Endometrium (tissue), 2 donors: ENCODE measurements at regions not wholly inside any gene's neighbourhood (a gene's known extent, or its start where the extent isn't known, plus 50 kb on each side); places are given as distances from the start of the nearest gene placed in this dataset.

Source experiments
- FAIRE-seq: peaks from 2 replicates; lab custom pipeline; 2012; peaks lifted over from hg19 to GRCh38; lab: Jason Lieb, UNC
- donor health status: control.
- donor health status: control.

- no peak for FAIRE-seq
Measured at GRCh38 chr13:111556496-111556895, 236.1 kb downstream of the TEX29 start.

- no peak for FAIRE-seq
Measured at GRCh38 chr13:111557921-111558699, 237.7 kb downstream of the TEX29 start.

DNA sequence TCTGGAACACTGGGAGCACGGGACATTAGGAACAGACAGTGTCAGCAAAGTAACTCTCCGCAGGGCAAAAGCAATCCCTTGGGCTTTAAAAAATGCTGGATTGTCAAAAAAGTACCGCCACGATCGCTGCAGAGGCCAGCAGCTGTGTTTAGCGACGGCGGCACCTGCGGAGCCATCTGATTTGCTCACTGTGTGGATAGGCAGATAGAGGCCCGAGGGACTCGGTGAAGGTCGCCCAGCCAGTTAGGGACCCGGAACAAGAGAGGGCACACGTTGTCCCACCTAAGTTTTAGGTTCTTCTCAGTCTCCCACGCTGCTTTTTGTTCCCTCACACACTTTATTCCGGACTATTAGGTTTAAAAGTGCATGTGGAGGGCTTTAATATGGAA lies 238.3 kb downstream of the TEX29 start:
- FAIRE-seq, result no peak

GRCh38 chr13:111559612-111560403 lies 239.4 kb downstream of the TEX29 start:
- no peak for FAIRE-seq

DNA sequence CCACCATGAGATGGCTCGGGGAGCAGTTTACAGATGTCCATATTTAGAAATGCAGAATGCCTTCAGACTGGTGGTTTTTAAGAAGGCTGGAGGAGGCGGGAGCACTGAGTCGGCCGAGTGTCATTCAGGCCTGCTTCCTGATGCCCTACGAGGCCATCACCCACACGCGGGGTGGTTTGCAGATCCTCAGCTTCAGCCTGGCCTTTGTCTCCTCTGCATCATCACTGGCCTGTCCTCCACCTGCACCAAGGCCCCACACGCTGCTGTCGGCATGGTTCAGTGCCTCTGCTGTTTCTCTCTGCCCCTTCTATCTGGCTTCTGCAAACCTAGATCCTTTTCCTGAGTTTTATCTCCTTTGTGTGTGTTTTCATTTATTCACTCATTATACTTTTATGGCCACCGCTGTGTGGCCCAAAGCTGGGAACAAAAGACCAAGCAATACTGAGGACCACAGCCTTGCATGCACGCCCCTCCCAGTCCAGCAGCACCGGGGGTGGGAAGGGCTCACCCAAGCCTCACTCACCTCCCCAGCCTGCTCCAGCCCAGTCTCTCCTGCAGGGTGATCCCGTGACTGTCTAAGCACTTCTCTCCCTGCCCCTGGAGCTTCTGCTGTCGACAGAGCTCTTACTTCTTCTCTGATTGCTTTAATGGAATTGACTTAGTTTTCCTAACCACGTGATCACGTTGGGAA lies 240.8 kb downstream of the TEX29 start:
- no peak for FAIRE-seq

GRCh38 chr13:111562716-111563115 lies 242.3 kb downstream of the TEX29 start:
- no peak for FAIRE-seq

DNA sequence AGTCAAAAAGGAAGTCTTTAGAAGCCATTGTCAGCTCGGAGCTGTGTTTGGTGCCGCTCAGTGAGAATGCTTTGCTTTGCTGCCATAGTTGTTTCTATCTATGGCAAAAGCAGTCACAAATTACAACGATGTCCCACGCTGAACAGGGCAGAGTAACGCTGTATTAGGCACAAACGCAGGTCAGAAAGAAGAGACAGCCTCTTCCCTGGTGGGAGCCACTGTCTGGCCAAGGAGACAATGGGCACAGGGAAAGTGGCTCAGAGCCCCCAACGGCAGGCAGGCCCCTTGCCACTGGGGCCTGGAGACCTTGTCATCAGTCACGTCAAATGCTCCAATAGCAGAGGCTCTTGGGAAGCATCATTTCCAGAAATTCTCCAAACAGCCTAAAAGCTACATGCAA lies 244.2 kb downstream of the TEX29 start:
- FAIRE-seq, result no peak

DNA sequence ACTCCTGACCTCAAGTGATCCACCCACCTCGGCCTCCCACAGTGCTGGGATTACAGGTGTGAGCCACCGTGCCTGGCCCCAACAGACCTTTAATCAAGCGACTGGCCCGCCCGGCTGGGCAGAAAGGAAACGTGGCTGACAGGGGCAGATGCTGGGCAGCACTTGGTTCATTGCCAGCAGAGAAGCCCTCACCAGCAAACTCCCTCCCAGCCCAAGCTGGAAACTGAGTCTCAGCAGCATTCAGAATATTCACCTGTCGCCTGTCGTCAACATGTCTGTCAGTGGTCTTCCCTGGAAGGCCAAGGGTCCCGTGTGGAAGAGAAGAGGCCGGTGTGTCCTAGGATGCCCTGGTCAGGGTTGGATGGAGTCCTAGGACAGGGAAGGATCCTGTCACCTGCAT lies 245.0 kb downstream of the TEX29 start:
- no peak for FAIRE-seq

GRCh38 chr13:111566567-111566966 lies 246.1 kb downstream of the TEX29 start:
- FAIRE-seq, result no peak

DNA sequence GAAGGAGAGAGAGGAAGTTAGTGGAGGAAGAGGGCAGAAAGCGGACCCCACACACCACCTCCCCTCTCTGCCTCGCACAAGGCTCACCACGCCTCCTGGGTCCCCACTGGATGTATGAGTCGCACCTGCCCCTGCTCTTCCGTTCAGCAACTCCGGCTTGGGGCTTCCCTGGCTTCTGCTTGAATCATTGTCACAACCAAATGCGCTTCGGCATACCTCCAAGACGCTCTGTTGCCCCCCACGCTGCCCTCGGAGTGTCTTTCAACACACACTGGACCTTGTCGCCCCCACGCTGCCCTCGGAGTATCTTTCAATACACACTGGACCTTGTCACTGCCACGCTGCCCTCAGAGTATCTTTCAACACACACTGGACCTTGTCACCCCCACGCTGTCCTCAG lies 247.2 kb downstream of the TEX29 start:
- FAIRE-seq, result no peak

DNA sequence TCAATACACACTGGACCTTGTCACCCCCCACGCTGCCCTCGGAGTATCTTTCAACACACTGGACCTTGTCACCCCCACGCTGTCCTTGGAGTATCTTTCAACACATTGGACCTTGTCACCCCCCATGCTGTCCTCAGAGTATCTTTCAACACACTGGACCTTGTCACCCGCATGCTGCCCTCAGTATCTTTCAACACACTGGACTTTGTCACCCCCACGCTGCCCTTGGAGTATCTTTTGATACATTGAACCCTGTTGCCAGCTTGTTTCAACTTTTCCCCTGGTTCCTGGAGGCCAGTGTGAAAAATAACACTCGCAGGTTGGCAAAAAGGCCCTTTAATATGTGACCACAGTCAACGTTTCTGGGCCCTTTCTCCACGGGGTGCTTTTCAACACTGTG lies 247.8 kb downstream of the TEX29 start:
- no peak for FAIRE-seq

- no peak for FAIRE-seq
Measured at GRCh38 chr13:111570911-111571310, 250.5 kb downstream of the TEX29 start.

- FAIRE-seq, result no peak
Measured at GRCh38 chr13:111572956-111573761, 252.7 kb downstream of the TEX29 start.

GRCh38 chr13:111573801-111574200 lies 253.4 kb downstream of the TEX29 start:
- no peak for FAIRE-seq

- no peak for FAIRE-seq
Measured at GRCh38 chr13:111575276-111575675, 254.8 kb downstream of the TEX29 start.

- no peak for FAIRE-seq
Measured at GRCh38 chr13:111575719-111576118, 255.3 kb downstream of the TEX29 start.

DNA sequence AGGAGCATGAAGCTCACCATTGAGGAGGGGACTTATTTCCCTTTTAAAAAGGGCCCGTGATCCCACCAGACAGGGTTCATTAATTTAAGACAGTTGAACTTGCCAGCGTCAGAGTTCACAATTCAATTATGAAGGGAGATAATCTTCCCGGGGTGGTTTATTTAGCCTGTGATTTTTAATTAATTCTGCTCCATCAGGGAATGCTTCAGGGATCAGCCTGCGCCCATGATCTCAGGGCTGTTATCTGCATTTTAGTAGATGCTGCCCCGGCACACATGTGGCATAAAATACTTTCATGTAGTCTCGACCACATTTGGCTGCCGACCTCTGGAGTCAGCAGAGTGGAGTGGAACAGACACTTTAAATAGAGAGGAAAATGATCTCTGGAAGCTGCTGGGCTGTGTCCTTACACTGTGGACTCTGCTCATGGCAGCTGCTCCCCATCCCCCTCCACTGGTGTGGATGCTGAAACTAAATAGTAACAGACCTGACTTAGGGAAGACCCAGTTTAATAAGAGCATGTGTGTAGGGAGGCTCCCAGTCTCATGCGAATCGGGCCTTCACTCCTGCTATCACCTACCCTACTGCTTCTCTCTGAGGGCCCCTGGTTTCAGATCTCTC lies 256.9 kb downstream of the TEX29 start:
- no peak for FAIRE-seq

DNA sequence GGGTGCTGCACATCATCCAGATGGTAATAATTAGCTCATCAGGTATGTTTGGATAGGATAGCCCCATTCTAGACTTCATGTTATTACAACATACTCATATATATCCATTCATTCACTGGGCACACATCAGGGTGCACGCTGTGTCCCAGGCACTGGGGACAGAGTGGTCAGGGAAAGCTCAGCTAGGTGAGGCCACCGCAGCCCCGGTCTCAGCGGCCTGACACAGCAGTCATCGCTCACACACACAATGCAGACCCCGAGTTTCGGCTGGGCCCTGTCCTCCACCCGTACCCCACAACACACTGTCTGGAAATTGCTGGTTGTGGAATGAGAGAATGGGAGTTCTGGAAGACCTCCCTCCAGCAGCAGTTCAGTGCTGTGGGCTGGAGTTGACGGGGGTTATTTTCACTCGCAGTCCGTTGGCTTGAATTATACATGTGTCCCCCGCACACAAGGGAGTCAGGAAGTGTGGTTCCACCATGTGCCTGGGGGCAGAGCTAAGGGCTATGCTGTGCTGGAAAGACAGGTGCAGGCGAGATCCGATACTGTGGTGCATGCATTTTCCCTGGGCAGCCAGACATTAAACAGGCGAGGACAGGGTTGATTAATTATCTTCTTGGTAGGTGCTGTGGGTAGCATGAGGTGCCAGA lies 257.6 kb downstream of the TEX29 start:
- no peak for FAIRE-seq

- no peak for FAIRE-seq
Measured at GRCh38 chr13:111584101-111584672, 263.7 kb downstream of the TEX29 start.

DNA sequence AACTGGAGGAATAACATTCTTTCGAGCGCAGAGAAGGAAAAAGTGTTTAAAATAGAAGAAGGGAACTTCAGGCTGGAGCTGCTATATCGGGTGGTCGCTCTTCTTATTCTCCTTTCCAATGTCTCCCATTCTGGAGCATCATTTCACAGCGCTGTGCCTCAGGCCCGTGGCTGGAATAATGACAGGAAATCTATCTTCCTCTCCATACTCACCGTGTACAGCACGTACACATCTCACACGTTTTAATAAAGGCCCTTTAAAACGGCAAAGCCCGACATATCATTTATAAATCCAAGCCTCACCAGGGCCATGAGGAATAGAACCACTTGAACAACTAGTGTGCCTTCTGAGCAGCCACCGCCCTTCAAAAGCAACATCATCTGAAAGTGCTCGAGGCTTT lies 264.4 kb downstream of the TEX29 start:
- FAIRE-seq, result no peak

- no peak for FAIRE-seq
Measured at GRCh38 chr13:111586291-111586690, 265.8 kb downstream of the TEX29 start.
